Upper lobe of left lung (tissue), 4 donors: ENCODE measurements at regions not wholly inside any gene's neighbourhood (a gene's known extent, or its start where the extent isn't known, plus 50 kb on each side); places are given as distances from the start of the nearest gene placed in this dataset.

Source experiments
- POLR2A ChIP-seq, 4 donors: fragments of 450-650 bp; IDR thresholded peaks; one replicate each; pipeline ENCODE4 v1.5.1; 2016 to 2017; ENCODE audit warnings: antibody characterized with exemption in 4 of 4, mild to moderate bottlenecking in 2 of 4
- POLR2AphosphoS5 ChIP-seq, 2 donors: sonication (generic); formaldehyde crosslinking; IDR thresholded peaks; one replicate each; pipeline ENCODE4 v1.5.1; 2017; ENCODE audit warnings: antibody characterized with exemption in 2 of 2

- no peak for TF ChIP-seq POLR2A (IDR thresholded peaks at IDR 0.05)
- TF ChIP-seq POLR2AphosphoS5 (IDR thresholded peaks at IDR 0.05), result no peak
Observed at GRCh38 chr6:93784794-93785693, 365.7 kb upstream of the EPHA7 start.
